ENCODE measurements at regions not wholly inside any gene's neighbourhood (a gene's known extent, or its start where the extent isn't known, plus 50 kb on each side); places are given as distances from the start of the nearest gene placed in this dataset.

DNA sequence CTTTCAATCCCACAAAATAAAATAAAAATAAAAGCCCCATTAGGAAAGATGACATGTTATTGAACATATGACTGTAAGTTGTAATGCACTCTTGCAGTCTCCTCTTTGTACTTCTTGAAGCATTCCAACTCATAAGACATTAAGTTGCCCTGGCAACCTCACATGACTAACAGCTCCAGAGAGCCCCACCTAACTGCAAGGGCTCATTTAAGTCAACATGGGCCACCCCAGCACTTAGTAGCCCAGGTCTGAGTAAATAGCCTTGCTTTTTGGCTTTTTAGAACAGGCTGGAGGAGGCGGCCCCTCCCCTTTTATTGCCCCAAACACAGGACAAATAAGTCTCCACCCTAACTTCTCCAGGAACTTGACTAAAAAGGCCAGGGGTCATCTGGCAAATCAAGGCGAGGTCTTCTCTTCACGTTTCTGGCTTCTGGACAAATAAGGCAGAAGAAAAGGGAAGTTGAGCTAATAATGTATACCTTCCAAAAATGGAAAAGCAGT, 135.1 kb downstream of the TMCO5A start:
- no peak for TF ChIP-seq POLR2A (IDR thresholded peaks at IDR 0.05)
- TF ChIP-seq, protein P1, sequence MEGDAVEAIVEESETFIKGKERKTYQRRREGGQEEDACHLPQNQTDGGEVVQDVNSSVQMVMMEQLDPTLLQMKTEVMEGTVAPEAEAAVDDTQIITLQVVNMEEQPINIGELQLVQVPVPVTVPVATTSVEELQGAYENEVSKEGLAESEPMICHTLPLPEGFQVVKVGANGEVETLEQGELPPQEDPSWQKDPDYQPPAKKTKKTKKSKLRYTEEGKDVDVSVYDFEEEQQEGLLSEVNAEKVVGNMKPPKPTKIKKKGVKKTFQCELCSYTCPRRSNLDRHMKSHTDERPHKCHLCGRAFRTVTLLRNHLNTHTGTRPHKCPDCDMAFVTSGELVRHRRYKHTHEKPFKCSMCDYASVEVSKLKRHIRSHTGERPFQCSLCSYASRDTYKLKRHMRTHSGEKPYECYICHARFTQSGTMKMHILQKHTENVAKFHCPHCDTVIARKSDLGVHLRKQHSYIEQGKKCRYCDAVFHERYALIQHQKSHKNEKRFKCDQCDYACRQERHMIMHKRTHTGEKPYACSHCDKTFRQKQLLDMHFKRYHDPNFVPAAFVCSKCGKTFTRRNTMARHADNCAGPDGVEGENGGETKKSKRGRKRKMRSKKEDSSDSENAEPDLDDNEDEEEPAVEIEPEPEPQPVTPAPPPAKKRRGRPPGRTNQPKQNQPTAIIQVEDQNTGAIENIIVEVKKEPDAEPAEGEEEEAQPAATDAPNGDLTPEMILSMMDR (IDR thresholded peaks at IDR 0.05) = no peak
